Suppressor macrophage treated with lipopolysaccharide for 4 hours (primary cell): ENCODE measurements at regions not wholly inside any gene's neighbourhood (a gene's known extent, or its start where the extent isn't known, plus 50 kb on each side); places are given as distances from the start of the nearest gene placed in this dataset.
A peak's percentile ranks its signal among the peaks of the same experiment; 100 is the strongest.
"Not testable (repeated sequence)": the region's sequence is repeated elsewhere in the genome, so short reads cannot be mapped to it uniquely, and the experiment has no call there.

Experiments used
- DNase-seq: peaks from one replicate; pipeline ENCODE4 v3.0.0-alpha.2; 2020

DNA sequence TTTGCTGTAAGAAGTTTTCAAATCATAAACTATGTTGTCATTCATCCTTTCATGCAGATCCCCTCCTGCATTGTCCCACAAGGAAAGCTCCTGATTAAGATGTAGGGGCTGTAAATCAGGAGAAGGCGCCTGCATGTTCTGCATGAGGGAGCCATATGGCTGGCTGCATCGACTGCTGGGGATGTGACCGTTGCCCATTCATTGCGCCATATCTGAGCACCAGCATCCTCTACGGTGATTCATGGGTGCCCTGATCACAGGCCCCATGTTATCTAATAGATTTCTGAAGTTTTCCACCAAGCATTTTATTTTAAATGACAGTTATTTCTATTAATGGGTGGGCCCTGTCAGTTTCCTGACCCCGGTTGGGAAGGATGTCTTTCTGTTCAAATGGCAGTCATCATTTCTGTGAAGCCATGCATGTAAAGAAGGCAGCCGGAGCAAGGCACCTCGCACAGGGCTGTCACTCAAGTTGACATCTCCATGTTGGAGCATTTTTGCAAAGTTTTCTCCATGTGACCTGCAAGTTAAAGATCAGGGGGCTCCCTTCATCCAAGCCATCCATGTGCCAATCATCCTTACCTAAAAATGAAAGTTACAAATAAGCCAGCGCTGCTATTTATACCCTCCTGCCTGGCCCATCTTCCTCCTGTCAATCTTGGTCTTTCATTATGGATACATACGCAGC is 128.8 kb downstream of the TEX36 start:
- DNase-seq = no peak

DNA sequence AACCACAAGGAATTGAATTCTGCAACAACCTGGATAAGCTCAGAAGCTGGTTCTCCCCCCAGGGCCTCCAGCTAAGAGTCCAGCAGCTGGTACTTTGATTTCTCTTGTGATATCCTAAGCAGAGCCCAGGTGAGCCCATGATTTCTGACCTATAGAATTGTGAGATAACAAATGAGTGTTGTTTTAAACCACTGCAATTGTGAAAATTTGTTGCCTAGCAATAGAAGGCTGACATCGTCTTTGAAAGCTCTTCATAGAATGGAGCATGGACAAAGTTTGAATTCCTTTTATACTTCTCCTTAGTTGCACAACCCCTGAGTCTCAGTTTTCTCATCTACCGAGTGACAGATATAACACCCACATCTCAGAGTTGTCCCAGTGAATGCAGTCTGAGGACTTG is 129.9 kb downstream of the TEX36 start:
- DNase-seq = no peak

DNA sequence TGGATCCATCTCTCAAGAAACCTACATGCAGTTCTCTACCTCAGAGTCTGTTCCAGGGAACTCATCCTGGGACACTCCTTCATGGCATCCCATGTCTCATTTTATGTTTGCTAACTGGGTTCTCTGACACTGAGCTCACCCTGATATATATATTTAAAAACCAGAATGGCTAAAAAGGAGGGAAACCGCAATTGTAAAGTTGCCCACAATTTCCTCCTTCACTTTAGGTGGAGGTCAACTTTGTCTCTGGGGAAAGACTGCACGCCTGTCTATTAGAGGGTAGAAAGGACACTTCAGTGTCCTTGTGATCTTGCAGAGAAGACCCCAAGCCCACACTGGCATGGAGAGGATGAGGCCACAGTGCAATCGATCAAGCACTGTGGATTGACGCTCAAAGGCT is 131.7 kb downstream of the TEX36 start:
- DNase-seq = no peak

DNA sequence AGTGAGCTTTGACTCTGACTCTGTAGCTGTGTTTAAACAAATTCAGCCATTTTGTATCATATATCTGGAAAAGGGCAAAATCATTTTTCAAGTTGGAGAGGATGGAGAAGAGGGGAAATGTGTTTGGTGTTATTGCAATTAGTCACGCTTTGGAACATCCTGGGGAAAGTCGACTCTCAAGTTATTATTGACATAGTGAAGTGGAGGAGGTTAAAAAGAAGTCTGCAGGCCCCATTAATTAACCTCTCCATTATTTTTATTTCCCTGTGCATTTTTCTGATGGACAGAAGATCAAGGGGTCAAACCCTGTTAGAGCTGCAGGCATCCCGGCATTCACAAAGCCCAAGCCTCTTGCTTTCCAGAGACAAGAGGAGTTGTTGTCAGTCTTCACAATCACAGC is 132.6 kb downstream of the TEX36 start:
- DNase-seq = no peak

DNA sequence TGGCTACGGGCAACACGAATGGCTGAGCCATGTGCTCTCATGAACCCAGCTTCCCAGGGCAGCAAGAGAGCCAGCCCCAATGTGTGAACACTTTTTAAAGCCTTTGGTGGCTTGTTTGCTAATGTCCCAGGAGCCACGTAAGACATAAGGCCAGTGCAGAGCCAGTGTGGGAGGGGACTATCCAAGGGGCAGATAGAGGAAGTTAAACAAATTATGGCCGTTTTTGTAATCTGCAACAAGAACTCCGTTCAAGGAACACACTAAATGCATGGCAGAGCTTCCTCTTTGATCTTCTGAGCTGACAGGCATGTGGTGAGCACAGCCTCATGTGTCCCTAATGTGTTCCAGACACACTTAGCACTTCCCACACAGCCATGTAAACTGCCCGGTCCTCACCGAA is 133.3 kb downstream of the TEX36 start:
- DNase-seq = peak; percentile 48

DNA sequence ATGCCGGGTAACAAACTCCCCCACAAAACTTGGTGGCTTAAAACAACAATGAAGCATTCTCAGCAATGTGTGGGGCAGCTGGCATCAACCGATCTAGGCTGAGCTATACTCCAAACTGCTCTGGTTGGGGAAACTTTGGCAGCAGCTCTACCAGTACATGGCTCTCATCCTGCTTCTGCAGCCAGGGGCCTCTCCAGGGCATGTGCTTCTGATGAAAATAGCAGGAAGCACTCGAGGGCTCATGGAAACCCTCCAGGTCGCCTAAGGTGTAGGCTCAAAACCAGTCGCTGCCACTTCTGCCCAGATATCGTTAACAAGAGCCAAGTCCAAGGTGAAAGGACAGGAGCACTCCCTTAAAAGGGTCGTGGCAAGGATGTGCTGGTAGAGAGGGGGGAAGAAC is 134.1 kb downstream of the TEX36 start:
- DNase-seq = no peak

DNA sequence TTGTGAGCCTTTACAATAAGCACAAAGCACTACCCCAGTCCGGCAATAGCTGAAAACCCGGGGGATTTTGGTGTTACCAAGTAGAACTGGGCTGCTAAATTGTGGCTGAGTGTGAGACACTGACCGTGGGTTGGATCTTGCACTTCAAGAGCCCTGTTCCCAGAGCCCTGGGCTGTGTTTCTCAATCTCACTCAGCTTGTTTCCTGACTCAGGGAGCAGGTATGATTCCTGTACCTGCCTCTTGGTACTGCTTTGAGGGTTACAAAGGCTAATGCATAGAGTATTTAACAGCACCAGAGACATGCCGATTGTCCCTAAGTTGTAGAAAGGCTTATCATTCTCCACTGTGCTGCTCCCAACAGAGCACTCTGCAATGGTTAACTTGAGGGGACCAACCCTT is 134.6 kb downstream of the TEX36 start:
- DNase-seq = no peak

DNA sequence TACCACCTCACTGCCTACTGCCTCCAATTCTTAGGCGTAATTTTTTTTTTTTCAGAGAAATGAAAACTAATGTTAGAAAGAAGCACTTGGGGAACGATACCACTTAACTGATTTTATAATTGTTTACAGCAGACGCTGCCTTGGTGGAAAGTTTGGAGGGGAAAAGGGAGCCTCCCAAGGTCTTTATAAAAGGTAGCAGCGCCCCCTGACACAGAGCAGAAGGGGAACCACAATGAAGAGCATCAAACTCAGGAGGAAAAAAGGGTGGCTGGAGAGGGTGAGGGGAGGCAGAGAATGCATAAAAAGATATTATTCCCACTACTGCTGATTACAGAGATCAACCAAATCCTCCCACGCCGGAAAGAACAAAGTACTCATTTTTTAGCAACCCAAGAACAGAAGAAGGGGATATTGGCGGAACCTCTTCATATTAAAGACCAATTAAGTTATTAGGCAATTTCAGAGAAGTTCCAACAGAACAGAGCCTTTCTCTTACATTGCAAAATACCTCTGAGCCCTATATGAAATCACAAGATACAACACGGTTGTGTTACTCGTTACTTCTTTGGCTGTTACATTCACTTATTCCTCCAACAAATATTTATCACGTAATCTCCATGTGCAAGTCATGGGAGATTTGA is 135.8 kb downstream of the TEX36 start:
- no peak for DNase-seq

DNA sequence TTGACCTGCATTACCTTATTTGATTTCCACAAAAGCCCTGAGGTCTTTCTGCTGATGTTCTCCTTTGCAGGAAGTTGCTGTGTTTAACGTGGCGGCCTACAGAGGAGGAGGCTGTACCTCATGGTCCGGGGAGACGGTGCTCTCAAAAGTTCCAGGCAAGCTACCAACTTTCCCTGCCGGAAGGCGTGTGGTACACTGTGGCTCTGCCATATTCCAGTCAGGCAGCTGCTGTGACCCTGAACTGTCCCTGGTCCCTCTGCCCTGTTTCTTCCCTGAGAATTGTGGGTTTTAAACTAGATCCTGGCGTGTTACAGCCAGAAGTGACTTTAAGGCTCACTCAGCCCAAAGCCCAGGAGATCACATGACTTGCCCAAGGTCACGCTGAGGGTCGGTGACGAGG is 139.2 kb downstream of the TEX36 start:
- DNase-seq = no peak

DNA sequence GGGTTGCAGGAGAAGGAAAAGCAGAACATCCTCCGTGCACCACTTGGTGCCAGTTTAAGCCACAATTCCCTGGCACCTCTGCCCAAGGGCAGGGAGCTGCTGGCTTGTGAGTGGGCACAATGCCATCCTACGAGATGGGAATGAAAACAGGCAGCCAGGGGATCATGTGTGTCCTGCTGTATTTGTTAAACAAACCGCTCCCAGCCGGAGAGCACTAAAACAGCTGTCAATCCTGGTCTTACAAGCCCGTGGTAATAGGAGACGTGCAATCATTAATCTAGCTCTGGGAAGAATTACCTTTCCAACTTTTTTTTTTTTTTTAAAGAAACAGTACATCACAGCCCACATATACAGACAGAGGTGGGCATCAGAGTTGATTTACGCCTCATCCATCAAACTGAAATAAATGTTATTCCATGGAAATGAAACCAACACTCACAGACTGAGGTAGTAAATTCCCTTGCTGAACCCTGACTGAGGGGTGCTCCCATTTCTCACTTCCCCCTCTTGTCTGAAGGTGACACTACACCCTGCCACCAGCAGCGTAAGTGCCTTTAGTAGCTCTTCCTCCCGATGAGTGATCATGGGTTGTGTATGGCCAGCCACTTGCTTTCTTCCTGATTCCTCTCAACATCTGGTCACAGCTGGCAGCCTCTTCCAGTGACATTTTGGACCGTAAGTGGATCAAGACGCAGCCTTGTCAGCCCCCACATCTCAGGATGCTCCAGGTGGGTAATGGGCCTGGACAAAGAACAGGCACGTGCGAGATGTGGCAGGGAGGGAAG is 143.8 kb downstream of the TEX36 start:
- no peak for DNase-seq

DNA sequence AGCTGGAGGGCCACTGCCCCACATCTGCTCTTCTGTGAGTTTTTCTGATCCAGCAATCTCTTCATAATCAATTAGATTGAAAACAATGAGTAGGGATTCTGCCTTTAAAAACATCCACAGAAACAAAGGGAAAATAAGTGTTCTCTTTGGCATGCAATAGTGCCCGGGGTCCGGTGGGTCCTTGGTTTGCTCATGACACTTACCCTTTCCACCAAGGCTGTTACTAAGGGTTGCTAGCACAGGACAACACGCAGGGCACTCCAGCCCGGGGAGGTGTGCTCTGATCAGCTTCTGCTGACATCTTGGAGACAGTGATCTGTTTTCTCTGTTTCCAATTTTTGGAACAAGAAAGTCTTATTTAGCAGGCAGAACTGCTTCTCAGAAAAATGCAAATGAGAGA is 146.7 kb downstream of the TEX36 start:
- DNase-seq = no peak

DNA sequence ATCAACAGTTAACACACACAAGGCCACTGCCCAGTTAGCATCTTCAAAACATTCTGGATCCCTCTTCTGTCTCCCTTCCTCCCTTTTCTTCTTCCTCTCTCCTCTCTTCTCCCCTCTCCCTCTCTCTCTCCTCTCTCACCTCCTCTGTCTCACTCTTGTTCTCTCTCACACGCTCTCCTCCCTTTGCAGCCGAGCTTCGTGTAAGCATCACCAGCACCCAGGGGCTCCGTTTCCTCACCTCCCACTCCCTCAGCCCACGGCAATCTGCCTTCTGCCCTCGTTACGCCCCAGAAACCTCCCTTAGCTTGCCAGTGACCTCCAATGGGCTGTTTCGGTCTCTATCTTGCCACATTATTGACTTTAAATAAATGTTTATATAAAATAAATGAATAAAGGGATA is 147.4 kb downstream of the TEX36 start:
- DNase-seq = no peak

DNA sequence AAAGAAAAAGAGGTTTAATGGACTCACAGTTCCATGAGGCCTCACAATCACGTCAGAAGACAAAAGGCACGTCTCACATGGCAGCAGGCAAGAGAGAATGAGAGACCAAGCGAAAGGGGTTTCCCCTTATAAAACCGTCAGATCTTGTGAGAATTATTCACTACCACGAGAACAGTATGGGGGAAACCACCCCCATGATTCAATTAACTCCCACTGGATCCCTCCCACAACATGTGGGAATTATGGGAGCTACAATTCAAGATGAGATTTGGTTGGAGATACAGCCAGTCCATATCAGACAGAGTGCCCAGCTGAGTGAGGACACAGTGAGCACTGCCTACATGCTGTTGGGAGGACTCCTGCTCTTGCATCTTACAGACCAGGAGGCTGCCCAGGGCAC is 148.4 kb downstream of the TEX36 start:
- no peak for DNase-seq

DNA sequence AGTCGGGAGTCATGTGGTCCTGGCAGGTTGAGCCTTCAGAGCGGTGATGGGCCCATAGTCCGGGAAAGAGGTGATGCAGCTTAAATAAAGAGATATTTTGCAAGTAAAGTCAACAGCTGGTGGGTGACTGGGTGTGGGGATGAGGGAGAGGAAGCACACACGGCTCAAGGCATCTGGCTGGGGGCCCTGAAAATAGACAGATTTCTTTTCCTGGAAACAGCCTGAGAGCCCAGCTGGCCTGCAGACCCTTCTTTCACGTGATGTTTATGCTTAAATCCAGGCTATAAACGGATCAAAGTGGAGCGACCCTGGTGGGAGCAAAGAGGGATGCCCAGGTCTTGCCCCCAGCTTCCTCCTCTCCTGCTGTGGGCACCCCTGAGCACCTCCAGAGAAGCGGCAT is 149.1 kb downstream of the TEX36 start:
- DNase-seq = no peak

DNA sequence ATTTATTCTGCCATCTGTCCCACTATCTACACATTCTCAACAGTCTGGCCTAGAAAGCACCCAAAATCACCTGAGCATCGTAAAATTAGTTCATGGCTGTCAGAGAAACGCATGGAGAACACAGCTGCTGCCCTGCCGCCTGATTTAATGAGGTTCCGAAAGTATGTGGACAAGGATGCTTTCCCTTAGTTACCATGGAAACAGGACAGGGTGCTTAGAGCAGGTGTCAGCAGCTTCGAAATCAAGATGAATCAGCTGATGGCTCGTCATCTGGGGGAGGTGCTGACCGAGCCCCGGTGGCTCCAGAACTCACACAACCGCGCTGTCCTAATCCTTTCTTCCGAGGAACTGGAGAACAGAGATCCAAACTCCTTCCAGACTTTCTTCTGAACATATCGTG is 151.5 kb downstream of the TEX36 start:
- DNase-seq = no peak

DNA sequence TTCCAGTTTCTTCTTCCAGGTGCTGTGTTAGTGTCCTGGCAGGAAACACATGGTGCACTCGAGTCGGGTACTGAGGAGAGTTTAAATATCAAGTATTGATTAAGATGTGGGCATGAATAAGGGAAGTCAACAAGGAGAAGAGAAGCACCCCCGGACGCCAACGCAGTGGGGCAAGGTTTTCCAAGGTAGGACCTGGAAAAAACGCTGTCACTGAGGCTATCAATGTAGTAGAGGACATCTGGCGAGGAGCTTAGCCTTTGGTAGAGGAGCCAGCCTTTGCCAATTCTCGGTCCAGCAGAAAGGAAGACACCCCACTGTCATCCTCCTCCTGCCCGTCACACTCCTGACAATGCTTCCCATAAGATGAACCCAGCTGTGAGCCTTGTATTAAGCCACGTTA is 159.6 kb downstream of the TEX36 start:
- no peak for DNase-seq

DNA sequence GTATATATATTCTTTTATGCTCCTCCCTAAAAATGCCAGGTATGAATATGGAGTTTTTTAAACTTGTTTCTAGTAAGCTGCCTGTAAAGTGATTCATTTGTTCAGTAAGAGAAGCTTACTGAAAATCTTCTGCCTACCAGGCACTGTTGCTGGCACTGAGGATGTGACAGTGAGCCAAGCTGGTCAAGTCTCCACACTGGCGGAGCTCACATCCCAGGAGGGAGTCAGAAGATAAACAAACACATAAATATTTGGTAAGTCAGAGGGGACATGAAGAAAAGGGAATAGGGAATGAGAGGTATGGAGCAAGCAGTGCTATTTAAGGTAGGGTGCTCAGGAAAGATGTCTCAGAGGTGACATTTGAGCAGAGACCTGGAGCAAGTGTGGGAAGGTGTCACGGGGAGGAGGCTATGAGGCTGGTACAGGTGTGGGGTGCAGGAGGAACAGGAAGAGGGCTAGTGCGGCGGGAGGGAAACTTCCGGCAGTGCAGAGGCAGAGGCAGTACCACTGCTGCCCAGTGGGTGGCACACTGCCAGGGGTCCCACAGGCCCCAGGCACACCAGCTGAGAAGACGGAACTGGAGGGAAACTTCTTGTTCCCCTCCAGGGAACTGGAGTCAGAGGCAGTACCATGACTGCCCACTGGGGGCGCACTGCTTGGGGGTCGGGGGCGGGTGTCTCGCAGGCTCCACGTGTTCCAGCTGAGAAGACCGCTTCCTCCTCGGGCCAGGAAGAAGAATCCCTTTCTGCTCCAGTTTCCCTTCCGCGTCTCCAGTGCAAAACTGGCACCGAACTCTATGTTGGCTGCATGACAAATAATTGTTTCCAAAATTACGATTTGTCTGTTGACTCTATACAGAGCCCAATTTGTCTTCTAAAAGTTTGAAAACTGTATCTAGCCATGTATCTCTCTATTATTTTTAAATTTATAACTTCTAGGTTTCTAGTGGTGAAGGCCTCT is 161.0 kb downstream of the TEX36 start:
- peak; percentile 8 for DNase-seq

DNA sequence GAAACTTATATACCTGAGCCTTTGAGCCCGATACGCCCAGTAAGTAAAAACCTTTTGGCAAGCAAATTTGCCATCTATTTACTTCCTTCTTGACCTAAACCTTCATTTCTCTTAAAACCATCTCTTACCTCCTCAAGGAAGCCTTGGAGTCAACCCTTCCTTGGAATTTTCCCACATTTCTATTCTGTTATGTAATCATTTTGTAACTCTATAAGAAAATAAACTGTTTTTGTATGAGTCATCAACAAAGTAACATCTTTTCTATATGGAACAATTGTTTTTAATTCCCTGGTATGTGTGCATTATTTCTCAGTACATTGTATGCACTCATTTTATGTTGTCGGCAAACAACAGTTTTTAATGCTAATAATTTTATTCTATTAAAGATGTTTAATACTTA is 162.0 kb downstream of the TEX36 start:
- no peak for DNase-seq

DNA sequence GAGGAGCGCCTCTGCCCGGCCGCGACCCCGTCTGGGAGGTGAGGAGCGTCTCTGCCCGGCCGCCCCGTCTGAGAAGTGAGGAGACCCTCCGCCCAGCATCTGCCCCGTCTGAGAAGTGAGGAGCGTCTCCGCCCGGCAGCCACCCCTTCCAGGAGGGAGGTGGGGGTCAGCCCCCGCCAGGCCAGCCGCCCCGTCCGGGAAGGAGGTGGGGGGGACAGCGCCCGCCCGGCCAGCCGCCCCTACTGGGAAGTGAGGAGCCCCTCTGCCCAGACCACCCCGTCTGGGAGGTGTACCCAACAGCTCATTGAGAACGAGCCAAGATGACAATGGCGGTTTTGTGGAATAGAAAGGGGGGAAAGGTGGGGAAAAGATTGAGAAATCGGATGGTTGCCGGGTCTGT is 164.6 kb downstream of the TEX36 start:
- not testable (repeated sequence) for DNase-seq

DNA sequence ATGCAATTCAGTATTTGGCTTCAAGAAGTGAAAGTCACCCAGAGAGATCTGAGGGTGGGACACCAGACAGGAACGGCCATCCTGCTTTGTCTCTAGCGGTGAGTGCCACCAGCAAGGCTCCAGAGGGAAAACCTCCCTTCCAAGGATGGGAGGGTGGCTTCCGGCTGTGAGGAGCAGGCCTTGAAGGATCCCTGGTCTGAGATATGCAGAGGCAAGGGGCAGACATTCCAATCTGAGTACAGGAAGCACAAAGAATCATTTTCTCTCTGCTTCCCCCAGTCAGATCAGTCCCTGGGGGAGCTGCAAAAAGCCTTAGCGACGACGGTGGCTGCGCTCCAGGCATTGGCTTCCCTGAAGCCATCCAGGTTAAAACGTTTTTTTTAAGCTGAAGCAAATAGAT is 167.4 kb downstream of the TEX36 start:
- DNase-seq = no peak

DNA sequence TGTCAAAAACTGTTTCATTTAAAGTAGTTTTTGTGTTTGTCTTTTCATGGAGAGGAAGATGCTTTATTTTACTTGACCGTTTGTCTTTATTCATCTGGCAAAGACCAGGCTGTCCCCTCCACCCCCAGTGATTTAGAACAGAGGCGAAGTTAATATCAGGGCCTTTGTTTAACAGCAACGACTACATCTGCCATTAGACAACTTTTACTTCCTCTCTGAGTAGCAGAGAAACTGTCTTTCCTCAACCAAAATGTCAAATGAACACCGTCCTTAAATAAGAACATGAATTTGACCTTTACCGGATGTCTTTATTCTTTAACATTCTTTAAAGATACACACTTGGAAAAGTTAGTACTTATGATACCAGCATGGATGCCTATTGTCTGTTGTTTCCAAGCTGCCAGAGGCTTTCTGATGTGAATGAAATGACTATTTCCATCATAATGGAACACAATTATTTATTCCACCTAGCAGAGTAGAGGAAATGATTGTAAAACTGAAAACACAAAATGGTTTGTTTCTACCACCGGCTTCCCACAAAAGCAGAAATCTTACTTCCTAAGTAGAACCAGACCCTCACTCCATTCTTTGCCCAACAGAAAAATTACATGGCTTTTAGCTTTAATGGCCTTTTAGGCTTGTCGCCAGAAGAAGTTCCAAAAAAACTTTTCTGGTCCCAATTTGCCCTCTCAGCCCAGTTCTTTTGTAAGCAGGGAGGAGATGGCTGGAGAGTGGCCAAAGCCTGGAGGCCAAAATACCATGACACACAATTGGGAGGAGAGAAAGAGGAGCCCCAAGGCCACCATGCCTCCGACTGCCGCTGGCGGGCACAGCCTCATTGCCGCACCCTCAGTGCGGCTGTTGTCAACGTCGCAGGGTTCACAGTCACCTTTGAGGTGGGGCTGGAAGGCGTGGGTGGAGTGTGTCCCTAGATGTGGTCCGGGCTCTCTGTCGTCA is 168.5 kb downstream of the TEX36 start:
- DNase-seq = no peak
